BLaER1 treated with 17β-estradiol and CSF1 and Interleukin-3, amounts not matched to agents 10 nM and 100 nM (cell line): ENCODE measurements at regions not wholly inside any gene's neighbourhood (a gene's known extent, or its start where the extent isn't known, plus 50 kb on each side); places are given as distances from the start of the nearest gene placed in this dataset.

Experiments
- H3K27ac ChIP-seq, 11 experiments: shearing (Covaris generic); formaldehyde crosslinking; 2 replicates each; pipeline ENCODE4 v1.8.1; 2022
- H3K27me3 ChIP-seq, 11 experiments: shearing (Covaris generic); formaldehyde crosslinking; 2 replicates each; pipeline ENCODE4 v1.8.1; 2022
- H3K36me3 ChIP-seq, 11 experiments: shearing (Covaris generic); formaldehyde crosslinking; 2 replicates each; pipeline ENCODE4 v1.8.1; 2022
- H3K4me1 ChIP-seq, 10 experiments: shearing (Covaris generic); formaldehyde crosslinking; 2 replicates each; pipeline ENCODE4 v1.8.1; 2022
- H3K4me2 ChIP-seq, 11 experiments: shearing (Covaris generic); formaldehyde crosslinking; 2 replicates each; pipeline ENCODE4 v1.8.1; 2022
- H3K4me3 ChIP-seq, 10 experiments: shearing (Covaris generic); formaldehyde crosslinking; 2 replicates each; pipeline ENCODE4 v1.8.1; 2022
- H3K9ac ChIP-seq, 11 experiments: shearing (Covaris generic); formaldehyde crosslinking; 2 replicates each; pipeline ENCODE4 v1.8.1; 2022
- H3K9me3 ChIP-seq, 11 experiments: shearing (Covaris generic); formaldehyde crosslinking; replicated peaks in 1 of 11; 2 replicates each; pipeline ENCODE4 v1.8.1; 2022
- H4K20me1 ChIP-seq, 11 experiments: shearing (Covaris generic); formaldehyde crosslinking; 2 replicates each; pipeline ENCODE4 v1.8.1; 2022
- Cebpa-rat ChIP-seq, 11 experiments: shearing (Covaris generic); IDR thresholded peaks; 2 replicates each; pipeline ENCODE4 v1.8.1; 2022

DNA sequence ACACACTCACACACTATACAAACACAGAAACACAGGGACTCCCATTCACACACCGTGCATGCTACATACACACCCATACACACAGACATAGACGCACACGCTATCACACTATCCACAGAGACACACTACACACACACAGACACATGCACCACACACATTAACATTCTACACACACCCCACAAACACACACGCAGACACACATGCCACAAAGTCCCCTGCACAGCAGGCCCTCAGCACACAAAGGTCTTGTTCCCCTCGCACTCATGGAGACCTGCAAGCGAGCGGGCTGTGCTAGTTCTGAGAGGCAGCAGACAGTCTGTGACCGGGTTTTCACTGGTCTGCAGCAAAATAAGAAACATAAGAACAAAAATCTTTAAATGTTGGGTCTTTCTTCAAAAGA is 429.6 kb upstream of the SALL3 start:
- Histone ChIP-seq H3K9ac (no peak overlapping the region), H4K20me1 (no peaks in the 10 kb centered on the region), H3K27ac (no peak overlapping the region), H3K4me1 (no peaks in the 10 kb centered on the region), H3K27me3 (no peaks in the 10 kb centered on the region), H3K4me2 (no peak overlapping the region), H3K36me3 (no peaks in the 10 kb centered on the region), H3K9me3 (peaks cover 3 to 17% (median 9%) of the 10 kb centered on the region in 11 experiments; a peak in 21 of 22 replicates), H3K4me3 (no peak overlapping the region)
- TF ChIP-seq Cebpa-rat (IDR thresholded peaks at IDR 0.05): no peak

DNA sequence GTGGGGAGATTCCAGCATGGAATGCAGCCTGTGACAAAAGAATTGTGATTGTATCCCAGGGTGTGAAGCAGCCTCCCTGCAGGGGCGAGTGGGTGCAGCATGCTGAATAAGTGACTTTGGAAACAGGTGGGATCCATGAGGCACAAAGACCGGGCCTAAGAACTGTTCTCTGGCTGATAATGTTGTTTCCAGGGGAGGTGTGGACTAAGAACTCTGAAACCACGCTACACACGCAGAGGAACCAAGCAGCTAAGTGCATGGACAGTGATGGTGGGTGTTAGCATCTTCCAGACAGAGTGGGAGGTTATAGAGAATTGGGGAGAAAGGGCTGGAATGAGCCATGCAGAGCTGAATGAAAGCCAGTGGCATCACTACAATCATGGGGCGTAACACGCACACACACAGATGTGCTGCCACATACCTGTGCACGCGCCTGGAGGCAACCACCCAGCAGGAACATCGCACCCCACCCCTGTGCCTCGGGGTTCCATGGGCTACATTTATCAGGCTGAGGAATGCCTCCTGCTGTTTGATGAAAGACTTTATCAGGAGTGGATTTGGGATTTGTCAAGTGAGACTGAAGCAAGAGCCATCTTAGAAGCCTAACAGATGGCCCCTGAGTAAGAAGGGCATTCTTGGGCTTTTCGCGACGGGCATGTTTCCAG is 424.5 kb upstream of the SALL3 start:
- H3K4me1 ChIP-seq: no peaks in the 10 kb centered on the region
- H3K9me3 ChIP-seq: peaks cover 6 to 26% (median 16%) of the 10 kb centered on the region in 11 experiments; a peak in 21 of 22 replicates
- no peak for TF ChIP-seq Cebpa-rat (IDR thresholded peaks at IDR 0.05)
- H3K4me2 ChIP-seq: no peak overlapping the region
- H4K20me1 ChIP-seq: no peaks in the 10 kb centered on the region
- H3K4me3 ChIP-seq: no peak overlapping the region
- no peak overlapping the region for H3K9ac ChIP-seq
- H3K36me3 ChIP-seq: no peaks in the 10 kb centered on the region
- H3K27ac ChIP-seq: no peak overlapping the region
- H3K27me3 ChIP-seq: no peaks in the 10 kb centered on the region

DNA sequence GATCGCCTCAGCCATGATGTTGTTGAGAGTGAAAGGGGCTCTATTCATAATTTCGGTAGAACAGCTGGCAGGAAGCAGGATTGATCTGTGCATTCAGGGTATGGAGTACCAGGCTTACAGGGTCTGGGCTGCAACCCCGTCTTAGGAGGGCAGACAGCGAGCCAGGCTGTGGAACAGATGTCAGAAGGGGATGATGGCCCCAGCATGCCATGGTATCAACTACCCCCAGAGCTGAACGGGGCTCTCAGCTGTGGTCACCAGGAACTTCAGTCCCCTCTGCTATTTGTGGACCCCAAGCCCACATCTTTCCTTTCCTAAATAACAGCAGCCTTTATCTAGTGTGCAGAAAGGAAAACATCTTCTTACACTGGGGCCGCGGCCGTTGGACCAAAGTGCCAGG is 422.2 kb upstream of the SALL3 start:
- Histone ChIP-seq H3K27me3 (no peaks in the 10 kb centered on the region), H3K4me3 (no peak overlapping the region), H3K9me3 (peaks cover 6 to 26% (median 16%) of the 10 kb centered on the region in 11 experiments; a peak in 21 of 22 replicates), H4K20me1 (peaks cover 0 to under 1% (median 0%) of the 10 kb centered on the region in 11 experiments; a peak in 1 of 22 replicates), H3K36me3 (no peaks in the 10 kb centered on the region), H3K9ac (no peak overlapping the region), H3K4me2 (no peak overlapping the region), H3K4me1 (no peaks in the 10 kb centered on the region), H3K27ac (no peak overlapping the region)
- no peak for TF ChIP-seq Cebpa-rat (IDR thresholded peaks at IDR 0.05)

DNA sequence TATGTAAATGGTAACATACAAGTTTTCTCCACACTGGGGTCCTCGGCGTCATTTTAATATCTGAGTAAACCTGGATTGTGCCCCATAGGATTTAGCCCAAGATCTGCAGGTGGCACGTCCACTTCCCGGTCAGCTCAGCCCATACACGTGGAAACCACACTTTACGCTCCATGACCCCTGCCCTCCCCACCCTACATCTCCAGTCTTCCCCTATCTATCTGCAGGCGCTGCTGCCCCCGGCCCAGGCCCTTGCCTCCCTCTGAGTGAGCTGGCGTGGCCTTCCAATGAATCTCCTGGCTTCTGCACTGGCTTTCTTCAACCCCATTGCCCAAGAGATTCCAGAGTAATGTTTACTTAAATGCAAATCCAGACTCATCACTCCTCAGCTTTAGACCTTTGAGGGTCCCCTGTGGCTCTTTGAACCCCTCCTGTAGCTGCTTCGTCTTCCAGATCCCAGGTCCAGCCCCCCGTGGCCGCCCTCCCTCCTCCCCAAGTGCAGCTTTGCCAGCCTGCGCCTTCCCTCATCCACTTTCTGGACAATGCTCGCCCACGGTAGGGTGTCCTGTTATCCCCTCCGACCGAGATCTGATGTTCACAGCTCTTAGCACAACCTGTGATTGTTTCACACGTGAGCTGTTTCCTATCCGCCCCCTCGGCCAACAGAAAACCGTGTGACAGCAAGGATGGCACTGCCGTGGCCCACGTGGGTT is 421.4 kb upstream of the SALL3 start:
- no peaks in the 10 kb centered on the region for H3K27me3 ChIP-seq
- no peaks in the 10 kb centered on the region for H3K4me1 ChIP-seq
- no peak overlapping the region for H3K4me2 ChIP-seq
- H3K4me3 ChIP-seq: no peak overlapping the region
- H3K9ac ChIP-seq: no peak overlapping the region
- H3K9me3 ChIP-seq: peaks cover 6 to 26% (median 16%) of the 10 kb centered on the region in 11 experiments; a peak in 21 of 22 replicates
- H3K36me3 ChIP-seq: no peaks in the 10 kb centered on the region
- TF ChIP-seq Cebpa-rat (IDR thresholded peaks at IDR 0.05): no peak
- H3K27ac ChIP-seq: no peak overlapping the region
- H4K20me1 ChIP-seq: peaks cover 0 to 4% (median 0%) of the 10 kb centered on the region in 11 experiments; a peak in 1 of 22 replicates

DNA sequence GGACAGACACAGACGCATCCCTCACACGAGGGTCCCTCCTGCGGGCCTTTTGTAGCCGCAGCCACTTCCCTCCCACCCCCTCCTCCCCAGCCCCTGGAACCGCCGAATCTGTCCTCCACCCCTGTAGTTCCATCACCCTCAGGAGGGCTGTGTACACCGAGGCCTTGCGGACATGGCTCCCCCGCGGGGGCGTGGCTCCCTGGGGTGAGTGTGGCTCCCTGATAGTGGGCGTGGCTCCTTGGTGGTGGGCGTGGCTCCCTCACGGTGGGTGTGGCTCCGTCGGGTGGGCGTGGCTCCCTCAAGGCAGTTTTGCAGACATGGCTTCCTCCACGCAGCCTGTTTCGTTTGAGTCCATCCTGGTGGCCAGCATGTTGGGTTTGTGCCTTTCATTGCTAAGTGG is 420.7 kb upstream of the SALL3 start:
- Histone ChIP-seq H3K4me1 (no peaks in the 10 kb centered on the region), H3K27me3 (no peaks in the 10 kb centered on the region), H3K4me3 (no peak overlapping the region), H3K27ac (no peak overlapping the region), H4K20me1 (peaks cover 0 to 4% (median 0%) of the 10 kb centered on the region in 11 experiments; a peak in 1 of 22 replicates), H3K9me3 (peaks cover 6 to 23% (median 15%) of the 10 kb centered on the region in 11 experiments; a peak in 21 of 22 replicates), H3K4me2 (no peak overlapping the region), H3K36me3 (no peaks in the 10 kb centered on the region), H3K9ac (no peak overlapping the region)
- TF ChIP-seq Cebpa-rat (IDR thresholded peaks at IDR 0.05): no peak

DNA sequence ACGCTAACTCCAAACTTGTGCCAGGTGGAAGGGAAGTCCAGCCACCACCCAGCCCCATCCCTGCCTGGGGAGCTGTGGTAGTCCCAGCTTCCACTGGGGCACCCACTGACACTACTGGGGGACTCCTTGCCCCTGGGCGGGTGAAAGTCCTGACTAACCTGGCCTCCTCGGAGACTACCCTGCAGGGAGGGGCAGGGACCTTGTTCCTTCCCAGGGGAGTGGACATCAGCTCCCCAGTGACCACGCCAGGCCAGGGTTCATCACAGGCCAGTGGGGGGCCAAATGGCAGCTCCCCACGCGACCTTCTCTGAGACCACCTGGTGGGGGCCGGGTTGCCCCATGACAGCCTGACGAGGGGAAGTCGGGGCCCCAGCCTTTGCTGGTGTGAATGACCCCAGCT is 420.0 kb upstream of the SALL3 start:
- Histone ChIP-seq H3K9ac (no peak overlapping the region), H3K9me3 (peaks cover 6 to 18% (median 10%) of the 10 kb centered on the region in 11 experiments; a peak in 21 of 22 replicates), H3K4me2 (no peak overlapping the region), H4K20me1 (peaks cover 0 to 4% (median 0%) of the 10 kb centered on the region in 11 experiments; a peak in 1 of 22 replicates), H3K4me1 (no peaks in the 10 kb centered on the region), H3K27ac (no peak overlapping the region), H3K4me3 (no peak overlapping the region), H3K36me3 (no peaks in the 10 kb centered on the region), H3K27me3 (no peaks in the 10 kb centered on the region)
- TF ChIP-seq Cebpa-rat (IDR thresholded peaks at IDR 0.05): no peak

GRCh38 chr18:78561757-78562510 is 417.7 kb upstream of the SALL3 start:
- 0 out of 22 replicates have a peak, but pooled peaks cover 0 to 5% (median 0%) of the 10 kb centered on the region in 11 experiments for H3K9me3 ChIP-seq
- no peaks in the 10 kb centered on the region for H3K4me1 ChIP-seq
- H3K27me3 ChIP-seq: no peaks in the 10 kb centered on the region
- peaks cover 0 to 4% (median 0%) of the 10 kb centered on the region in 11 experiments; a peak in 1 of 22 replicates for H4K20me1 ChIP-seq
- no peaks in the 10 kb centered on the region for H3K36me3 ChIP-seq
- H3K4me3 ChIP-seq: no peak overlapping the region
- H3K9ac ChIP-seq: no peak overlapping the region
- TF ChIP-seq Cebpa-rat (IDR thresholded peaks at IDR 0.05): no peak
- no peak overlapping the region for H3K27ac ChIP-seq
- no peak overlapping the region for H3K4me2 ChIP-seq

DNA sequence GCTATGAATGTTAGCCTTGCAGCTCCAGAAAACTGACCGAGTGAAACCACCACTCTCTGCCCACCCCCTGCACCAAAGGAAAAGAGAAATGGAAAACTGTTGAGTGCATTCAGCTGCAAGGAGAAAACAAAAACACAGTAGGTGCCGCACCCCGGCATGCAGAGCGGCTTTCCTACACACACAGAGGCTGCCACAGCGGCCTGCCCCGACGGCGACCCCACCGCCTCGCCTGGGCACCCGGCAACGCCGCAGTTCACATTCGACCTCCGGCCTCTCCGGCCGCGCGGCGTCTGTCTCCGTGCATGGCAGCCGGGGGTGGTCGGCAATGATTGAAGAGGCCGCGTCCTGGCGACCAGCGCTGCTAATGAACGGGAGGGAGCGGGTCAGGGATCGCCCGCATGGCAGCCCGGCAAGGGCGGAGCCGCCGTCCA is 417.1 kb upstream of the SALL3 start:
- Histone ChIP-seq H4K20me1 (peaks cover 0 to 4% (median 0%) of the 10 kb centered on the region in 11 experiments; a peak in 1 of 22 replicates), H3K27me3 (no peaks in the 10 kb centered on the region), H3K36me3 (no peaks in the 10 kb centered on the region), H3K4me1 (peaks cover 0 to 4% (median under 1%) of the 10 kb centered on the region in 10 experiments; a peak in 7 of 20 replicates), H3K27ac (no peak overlapping the region), H3K4me3 (no peak overlapping the region), H3K4me2 (no peak overlapping the region), H3K9ac (no peak overlapping the region), H3K9me3 (0 out of 22 replicates have a peak, but pooled peaks cover 0 to 5% (median 0%) of the 10 kb centered on the region in 11 experiments)
- no peak for TF ChIP-seq Cebpa-rat (IDR thresholded peaks at IDR 0.05)

- H3K36me3 ChIP-seq: no peaks in the 10 kb centered on the region
- H3K4me2 ChIP-seq: no peak overlapping the region
- no peak for TF ChIP-seq Cebpa-rat (IDR thresholded peaks at IDR 0.05)
These were observed 416.5 kb upstream of the SALL3 start for GRCh38 chr18:78563110-78563509.

More at GRCh38 chr18:78563110-78563509, 416.5 kb upstream of the SALL3 start:
- Histone ChIP-seq H3K4me3 (no peak overlapping the region), H3K9me3 (0 out of 22 replicates have a peak, but pooled peaks cover 0 to 5% (median 0%) of the 10 kb centered on the region in 11 experiments), H3K27me3 (no peaks in the 10 kb centered on the region), H3K4me1 (peaks cover 0 to 9% (median 3%) of the 10 kb centered on the region in 10 experiments; a peak in 7 of 20 replicates), H4K20me1 (peaks cover 0 to 4% (median 0%) of the 10 kb centered on the region in 11 experiments; a peak in 1 of 22 replicates), H3K9ac (no peak overlapping the region), H3K27ac (no peak overlapping the region)
